IPS DF 6.9 (cell line): ENCODE measurements at regions not wholly inside any gene's neighbourhood (a gene's known extent, or its start where the extent isn't known, plus 50 kb on each side); places are given as distances from the start of the nearest gene placed in this dataset.

Experiments used
- DNase-seq: peaks from one replicate; pipeline ENCODE4 v3.0.0-alpha.2; 2013; ENCODE audit warnings: low read depth, low spot score
- H3K27ac ChIP-seq: one replicate; pipeline ENCODE4 v1.5.1; 2013; ENCODE audit warnings: low read length, control low read depth
- H3K27me3 ChIP-seq: 2 replicates; pipeline ENCODE4 v1.6.1; 2013; ENCODE audit warnings: mild to moderate bottlenecking, low read length; ENCODE audit not compliant: control insufficient read depth, insufficient read depth
- H3K36me3 ChIP-seq: 2 replicates; pipeline ENCODE4 v1.6.1; 2013; ENCODE audit warnings: low read length; ENCODE audit not compliant: control insufficient read depth, insufficient read depth
- H3K4me1 ChIP-seq: 2 replicates; pipeline ENCODE4 v1.6.1; 2013; ENCODE audit warnings: low read length; ENCODE audit not compliant: control insufficient read depth, insufficient read depth
- H3K4me3 ChIP-seq: 2 replicates; pipeline ENCODE4 v1.5.1; 2013; ENCODE audit warnings: mild to moderate bottlenecking, low read length
- H3K9me3 ChIP-seq: 2 replicates; pipeline ENCODE4 v1.6.1; 2013; ENCODE audit warnings: low read length, inconsistent platforms; ENCODE audit not compliant: control insufficient read depth, insufficient read depth
- WGBS: extraction: QIAGEN DNeasy Blood & Tissue Kit; methylation state at CpG from one replicate; pipeline ENCODE4 v1.1.7; 2013; ENCODE audit warnings: mixed read lengths, missing lambda C conversion rate; ENCODE audit not compliant: insufficient read length, insufficient coverage; 5-methylcytosine and 5-hydroxymethylcytosine counted together

GRCh38 chr5:112010475-112010874, 253.5 kb upstream of the NREP start:
- no peak overlapping the region for H3K4me3 ChIP-seq
- no peaks in the 10 kb centered on the region for H3K4me1 ChIP-seq
- H3K27me3 ChIP-seq: no peaks in the 10 kb centered on the region
- no peaks in the 10 kb centered on the region for H3K36me3 ChIP-seq
- no peak overlapping the region for H3K27ac ChIP-seq
- WGBS: no CpG with 5 or more reads among the region's 3 CpGs
- DNase-seq: no peak
- H3K9me3 ChIP-seq: no peaks in the 10 kb centered on the region

GRCh38 chr5:112006721-112007120, 249.7 kb upstream of the NREP start:
- DNase-seq: no peak

GRCh38 chr5:112005623-112005930, 248.6 kb upstream of the NREP start:
- H3K4me3 ChIP-seq: no peak overlapping the region
- no peak for DNase-seq
- no peaks in the 10 kb centered on the region for H3K4me1 ChIP-seq
- H3K27ac ChIP-seq: no peak overlapping the region
- H3K9me3 ChIP-seq: no peaks in the 10 kb centered on the region
- H3K36me3 ChIP-seq: no peaks in the 10 kb centered on the region
- H3K27me3 ChIP-seq: no peaks in the 10 kb centered on the region

More at GRCh38 chr5:112006721-112007120, 249.7 kb upstream of the NREP start:
- H3K36me3 ChIP-seq: no peaks in the 10 kb centered on the region
- H3K4me1 ChIP-seq: no peaks in the 10 kb centered on the region
- H3K9me3 ChIP-seq: no peaks in the 10 kb centered on the region
- H3K4me3 ChIP-seq: no peak overlapping the region
- H3K27me3 ChIP-seq: no peaks in the 10 kb centered on the region
- H3K27ac ChIP-seq: no peak overlapping the region

GRCh38 chr5:112004867-112005622, 248.1 kb upstream of the NREP start:
- no peaks in the 10 kb centered on the region for H3K9me3 ChIP-seq
- H3K36me3 ChIP-seq: no peaks in the 10 kb centered on the region
- H3K4me3 ChIP-seq: no peak overlapping the region
- no peaks in the 10 kb centered on the region for H3K4me1 ChIP-seq
- WGBS: no CpG with 5 or more reads among the region's 2 CpGs
- no peaks in the 10 kb centered on the region for H3K27me3 ChIP-seq
- no peak for DNase-seq
- H3K27ac ChIP-seq: no peak overlapping the region

GRCh38 chr5:112002376-112002775, 245.4 kb upstream of the NREP start:
- no peaks in the 10 kb centered on the region for H3K27me3 ChIP-seq

GRCh38 chr5:111999286-111999685, 242.3 kb upstream of the NREP start:
- no peak for DNase-seq
- no CpG with 5 or more reads among the region's 1 CpG for whole genome bisulfite sequencing
- Histone ChIP-seq H3K27me3 (no peaks in the 10 kb centered on the region), H3K27ac (no peak overlapping the region), H3K9me3 (no peaks in the 10 kb centered on the region), H3K4me1 (no peaks in the 10 kb centered on the region), H3K36me3 (no peaks in the 10 kb centered on the region), H3K4me3 (no peak overlapping the region)

More at GRCh38 chr5:112002376-112002775, 245.4 kb upstream of the NREP start:
- no peak overlapping the region for H3K4me3 ChIP-seq
- H3K27ac ChIP-seq: no peak overlapping the region
- no peaks in the 10 kb centered on the region for H3K9me3 ChIP-seq
- DNase-seq: no peak
- no peaks in the 10 kb centered on the region for H3K4me1 ChIP-seq
- H3K36me3 ChIP-seq: no peaks in the 10 kb centered on the region

GRCh38 chr5:111998871-111999270, 241.9 kb upstream of the NREP start:
- no peak for DNase-seq
- Histone ChIP-seq H3K9me3 (no peaks in the 10 kb centered on the region), H3K27me3 (no peaks in the 10 kb centered on the region), H3K4me1 (no peaks in the 10 kb centered on the region), H3K36me3 (no peaks in the 10 kb centered on the region), H3K4me3 (no peak overlapping the region), H3K27ac (no peak overlapping the region)
- WGBS: no CpG with 5 or more reads among the region's 3 CpGs

- Histone ChIP-seq H3K4me1 (no peaks in the 10 kb centered on the region), H3K4me3 (no peak overlapping the region), H3K27ac (no peak overlapping the region), H3K36me3 (no peaks in the 10 kb centered on the region), H3K9me3 (no peaks in the 10 kb centered on the region), H3K27me3 (no peaks in the 10 kb centered on the region)
- WGBS: no CpG with 5 or more reads among the region's 3 CpGs
- DNase-seq: no peak
Measured at GRCh38 chr5:111997711-111998110, 240.7 kb upstream of the NREP start.

- no peaks in the 10 kb centered on the region for H3K4me1 ChIP-seq
- no CpG with 5 or more reads among the region's 5 CpGs for WGBS
- H3K9me3 ChIP-seq: no peaks in the 10 kb centered on the region
- H3K36me3 ChIP-seq: no peaks in the 10 kb centered on the region
- H3K27me3 ChIP-seq: no peaks in the 10 kb centered on the region
- no peak overlapping the region for H3K27ac ChIP-seq
- no peak for DNase-seq
- H3K4me3 ChIP-seq: no peak overlapping the region
Measured at GRCh38 chr5:111997308-111997707, 240.3 kb upstream of the NREP start.

- H3K4me3 ChIP-seq: no peak overlapping the region
- no peaks in the 10 kb centered on the region for H3K36me3 ChIP-seq
- no peaks in the 10 kb centered on the region for H3K9me3 ChIP-seq
- no peaks in the 10 kb centered on the region for H3K4me1 ChIP-seq
- no peaks in the 10 kb centered on the region for H3K27me3 ChIP-seq
- WGBS: no CpG with 5 or more reads among the region's 2 CpGs
- DNase-seq: no peak
- H3K27ac ChIP-seq: no peak overlapping the region
Measured at GRCh38 chr5:111996574-111996973, 239.6 kb upstream of the NREP start.

- Histone ChIP-seq H3K4me3 (no peak overlapping the region), H3K9me3 (no peaks in the 10 kb centered on the region)
- WGBS: no CpG with 5 or more reads among the region's 4 CpGs
Measured at GRCh38 chr5:111995701-111996100, 238.7 kb upstream of the NREP start.

More at GRCh38 chr5:111995701-111996100, 238.7 kb upstream of the NREP start:
- DNase-seq: no peak
- Histone ChIP-seq H3K27ac (no peak overlapping the region), H3K4me1 (no peaks in the 10 kb centered on the region), H3K27me3 (no peaks in the 10 kb centered on the region), H3K36me3 (no peaks in the 10 kb centered on the region)
